Right forelimb (tissue), 1 donor: ENCODE measurements at regions not wholly inside any gene's neighbourhood (a gene's known extent, or its start where the extent isn't known, plus 50 kb on each side); places are given as distances from the start of the nearest gene placed in this dataset.
"Not testable (repeated sequence)": the region's sequence is repeated elsewhere in the genome, so short reads cannot be mapped to it uniquely, and the experiment has no call there.

ENCODE experiments used
- DNase-seq: peaks from one replicate; pipeline ENCODE4 v3.0.0-alpha.2; 2018

DNA sequence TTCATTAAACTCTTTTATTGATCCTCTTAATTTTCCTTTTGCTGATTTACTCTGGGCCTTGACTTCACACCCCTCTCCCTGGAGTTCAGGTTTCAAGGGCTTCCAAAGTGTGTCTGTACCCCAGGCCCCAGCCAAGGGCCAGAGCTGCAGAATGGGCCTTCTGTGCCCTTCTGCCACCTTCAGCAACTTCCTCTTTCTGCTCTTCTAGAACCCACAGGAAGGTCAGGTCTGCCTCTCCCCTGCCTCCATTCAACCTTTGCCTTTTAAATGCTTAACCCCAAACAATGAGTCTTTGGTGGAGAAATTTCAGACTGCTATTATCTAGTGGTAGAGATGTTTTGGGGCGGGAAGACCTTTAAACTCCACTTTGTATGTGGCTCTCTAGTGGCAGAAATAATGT is 63.1 kb downstream of the TSN start:
- DNase-seq: no peak

DNA sequence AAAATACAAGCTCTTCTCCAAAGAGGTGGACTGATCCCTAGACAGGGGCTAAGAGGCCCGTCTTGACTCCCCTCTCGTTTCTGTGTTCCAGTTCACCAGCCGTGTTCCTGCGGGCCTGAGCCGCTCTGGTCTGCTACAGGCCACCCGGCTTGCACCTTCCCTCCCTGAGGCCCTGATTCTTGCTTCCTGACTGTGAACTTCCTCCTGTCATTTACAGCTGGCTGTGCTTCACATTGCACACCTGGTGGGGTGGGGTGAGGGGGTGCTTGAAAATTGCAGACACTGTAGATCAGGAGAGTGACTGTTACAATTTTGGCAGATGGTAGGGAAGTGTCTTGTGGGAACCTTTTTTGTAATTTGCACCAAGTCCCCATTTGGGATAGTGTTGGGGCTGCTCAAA is 64.4 kb downstream of the TSN start:
- DNase-seq: no peak

DNA sequence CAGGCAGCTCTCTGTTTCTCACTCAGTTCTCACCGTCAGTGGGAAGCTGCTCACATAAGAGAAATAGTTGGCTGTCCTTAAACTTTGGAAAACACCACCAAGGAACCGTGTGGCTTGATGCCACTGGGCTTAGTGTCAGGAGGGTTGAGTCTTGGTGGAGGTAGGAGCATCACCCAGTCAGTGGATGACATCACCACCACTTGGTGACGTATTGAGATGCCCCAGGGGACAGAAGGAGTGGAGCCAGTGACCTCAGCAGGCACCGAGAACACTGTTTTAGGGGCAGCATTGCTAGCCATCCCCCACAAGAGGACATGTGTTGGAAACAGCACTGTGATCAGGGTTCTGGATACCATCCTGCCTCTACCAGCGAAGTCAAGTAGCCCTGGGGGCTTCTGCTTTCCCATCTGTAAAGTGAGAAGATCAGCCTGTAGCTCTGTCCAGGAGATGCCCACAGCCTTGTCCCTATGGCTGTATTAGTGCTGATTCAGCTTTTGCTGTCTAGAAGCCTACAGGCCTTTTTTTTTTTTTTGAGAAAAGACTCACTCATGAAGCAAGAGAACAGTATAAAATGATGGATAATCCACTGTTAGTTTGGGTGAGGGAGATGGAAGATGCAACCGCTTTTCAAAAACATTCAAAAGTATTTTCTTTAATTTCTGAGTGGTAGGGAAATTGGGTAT is 66.2 kb downstream of the TSN start:
- DNase-seq: no peak

DNA sequence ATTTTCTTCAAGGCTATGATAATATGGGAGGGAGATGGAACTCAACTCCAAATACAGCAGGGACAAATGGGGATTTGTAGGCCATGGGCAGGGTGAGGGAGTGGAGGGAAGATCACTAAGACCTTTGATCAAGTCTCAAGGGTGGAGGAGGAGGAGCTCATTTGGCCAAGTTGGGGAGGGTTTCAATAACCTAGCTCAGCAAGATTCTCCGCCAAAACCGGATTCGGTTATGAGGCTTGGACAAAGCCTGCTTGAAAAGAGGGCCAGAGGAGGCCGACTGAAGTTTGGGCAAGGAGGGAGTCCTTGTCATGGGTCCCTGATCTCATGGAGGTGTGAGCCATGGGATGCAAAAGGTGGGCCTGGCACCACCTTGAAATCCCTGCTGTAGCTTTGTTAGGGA is 68.8 kb downstream of the TSN start:
- no peak for DNase-seq

DNA sequence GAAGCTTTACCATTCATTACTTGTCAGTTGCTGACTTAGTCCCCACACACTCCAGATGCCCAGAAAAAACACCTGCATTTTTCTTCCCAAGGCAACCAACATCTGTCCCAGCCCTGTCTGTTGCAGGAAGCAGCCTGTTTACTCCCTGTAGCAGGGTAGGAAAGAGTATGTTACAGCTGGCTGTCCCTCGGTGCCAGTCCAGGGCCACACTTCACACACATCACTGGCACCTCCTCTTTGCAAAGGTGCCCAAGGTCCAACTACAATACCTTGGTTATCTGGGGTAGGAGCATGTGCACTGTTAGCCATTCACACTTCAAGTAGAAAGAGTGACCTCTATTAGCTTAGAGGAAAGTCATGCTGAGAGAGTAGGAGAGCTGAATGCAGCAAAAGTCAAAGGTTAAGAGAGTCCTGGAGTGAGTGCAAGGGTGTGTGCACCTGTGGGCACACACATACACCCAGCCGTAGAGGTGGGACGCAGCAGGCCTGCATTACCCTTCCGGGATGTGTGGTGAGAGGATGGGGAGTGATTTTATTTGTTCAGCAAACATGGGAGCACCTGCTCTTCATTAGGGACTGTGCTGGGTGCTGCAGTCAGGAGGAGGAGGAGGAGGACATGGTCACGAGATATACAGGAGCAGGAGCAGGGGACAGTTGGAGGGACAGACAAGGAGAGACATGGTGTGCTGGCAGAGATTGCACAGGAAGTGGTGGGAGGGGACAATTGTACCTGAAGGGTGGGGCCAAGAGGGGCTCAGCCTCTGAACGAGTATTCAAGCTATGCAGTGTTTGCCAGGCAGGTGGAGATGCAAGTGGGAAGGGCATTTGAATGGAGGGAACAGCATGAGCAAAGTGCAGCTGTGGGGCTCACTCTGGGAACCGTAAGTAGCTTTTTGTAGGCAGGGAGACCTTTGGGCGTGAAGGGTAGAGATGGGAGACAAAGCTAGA is 69.8 kb downstream of the TSN start:
- no peak for DNase-seq

DNA sequence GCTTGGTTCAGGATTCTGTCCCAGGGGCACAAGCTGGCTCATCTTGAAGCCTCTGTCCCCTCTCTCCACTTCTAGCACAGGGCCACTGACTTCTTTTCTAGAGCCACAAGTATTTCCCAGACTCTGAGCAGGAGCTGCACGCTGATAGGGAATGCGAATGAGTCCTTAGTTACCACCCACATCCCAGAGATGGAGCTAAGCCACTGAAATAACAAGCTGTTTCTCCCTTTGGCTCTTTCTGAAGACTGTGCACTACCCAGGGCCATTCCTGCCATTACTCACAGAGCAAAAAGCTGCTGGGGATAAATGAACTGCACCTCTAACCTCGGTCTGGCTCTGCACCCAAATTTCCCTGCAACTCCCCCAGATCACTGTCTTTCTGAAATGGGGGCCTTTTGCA is 70.6 kb downstream of the TSN start:
- DNase-seq: no peak

DNA sequence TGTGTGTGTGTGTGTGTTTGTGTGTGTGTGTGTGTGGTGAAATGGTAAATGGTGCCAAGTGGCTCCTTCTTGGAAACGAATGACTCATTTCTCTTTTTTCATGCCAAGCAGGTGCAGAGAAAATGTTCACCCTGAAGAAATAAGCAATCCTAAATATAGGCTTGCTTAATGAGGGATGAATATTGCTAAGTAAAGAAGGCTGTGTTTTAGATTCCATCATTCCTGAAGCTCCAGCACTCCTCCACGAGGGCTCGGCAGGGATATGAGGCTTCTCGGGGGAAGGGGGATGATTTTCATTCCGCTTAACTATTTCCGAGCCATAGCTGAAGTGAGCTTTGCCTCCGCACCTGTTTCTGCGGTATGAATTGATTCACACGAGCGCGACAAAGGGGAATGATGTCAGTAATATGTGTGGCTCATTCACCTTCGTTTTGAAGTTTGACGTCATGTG is 72.9 kb downstream of the TSN start:
- no peak for DNase-seq

DNA sequence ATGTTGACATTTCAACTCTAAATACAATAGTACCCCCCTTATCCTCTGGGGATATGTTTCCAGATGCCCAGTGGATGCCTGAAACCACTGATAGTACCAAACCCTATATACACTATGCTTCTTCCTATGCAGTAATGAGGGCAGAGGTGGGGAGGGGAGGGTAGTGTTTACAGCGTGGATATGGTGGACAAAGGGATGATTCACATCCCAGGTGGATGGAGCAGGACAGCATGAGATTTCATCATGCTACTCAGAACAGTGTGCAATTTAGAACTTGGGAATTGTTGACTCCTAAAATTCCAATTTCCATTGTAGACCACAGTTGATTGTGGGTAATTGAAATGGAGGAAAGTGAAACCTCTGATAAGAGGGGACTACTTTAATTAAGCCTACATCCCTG is 75.4 kb downstream of the TSN start:
- no peak for DNase-seq

DNA sequence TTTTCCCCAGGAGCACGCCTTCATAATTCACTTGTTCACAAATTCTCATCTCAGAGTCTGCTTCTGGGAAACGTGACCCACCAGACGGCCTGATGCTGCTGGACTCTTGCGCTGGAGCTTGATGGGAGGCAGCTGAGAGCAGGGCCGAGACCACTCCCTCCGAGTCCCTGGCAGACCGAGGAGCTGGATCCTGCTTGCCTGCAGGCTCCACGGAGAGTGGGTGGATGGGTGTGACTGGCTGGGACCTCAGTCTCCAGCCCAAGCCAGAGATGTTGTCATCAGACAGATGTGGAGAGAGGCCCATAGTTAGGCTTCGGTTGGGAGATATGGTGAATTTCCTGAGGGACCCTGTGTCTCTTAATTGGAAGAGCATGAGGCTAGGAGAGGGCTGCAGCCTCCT is 76.4 kb downstream of the TSN start:
- DNase-seq: peak; percentile 65

DNA sequence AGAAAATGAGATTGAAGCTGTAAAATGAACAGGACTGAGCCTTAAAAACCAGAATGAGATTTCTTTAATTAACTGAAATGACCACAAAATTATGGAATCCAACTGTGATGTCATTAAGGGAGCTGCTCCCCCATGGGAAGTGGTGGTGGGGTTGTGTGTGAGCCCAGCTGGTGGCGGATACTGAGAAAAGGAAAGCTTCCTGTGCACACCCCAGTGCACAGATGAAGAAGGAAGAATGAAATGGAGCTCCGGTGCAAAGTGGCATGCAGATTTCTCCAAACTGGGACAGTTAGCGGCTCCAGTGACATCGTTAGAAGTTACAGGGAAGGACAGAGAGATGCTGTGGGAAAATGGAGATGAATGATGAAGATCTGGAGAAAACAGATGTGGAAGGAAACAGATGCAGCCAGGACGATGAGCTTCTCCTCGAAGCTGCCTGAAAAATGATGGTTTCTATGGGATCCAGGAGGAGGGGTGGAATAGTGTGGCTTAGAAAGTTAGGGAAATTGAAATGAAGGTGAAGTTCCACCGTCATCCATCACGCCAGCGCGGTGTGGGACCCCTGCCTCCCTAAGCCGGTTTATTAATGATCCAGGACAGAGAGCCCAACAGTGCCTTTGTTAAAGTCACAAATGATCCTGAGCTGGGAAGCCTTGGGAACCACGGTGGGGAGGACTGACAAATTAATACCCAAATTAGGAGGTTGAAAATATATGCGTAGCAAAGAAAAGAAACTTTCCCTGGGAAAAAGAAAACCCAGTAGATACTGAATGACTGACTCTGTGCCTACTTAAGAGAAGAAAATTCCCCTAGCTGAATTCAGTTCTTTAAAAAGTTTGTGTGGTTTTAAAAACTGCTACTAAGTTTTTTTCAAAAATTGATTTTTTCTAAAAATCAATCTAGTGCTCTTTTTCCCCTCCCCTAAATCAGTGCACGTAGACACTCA is 77.2 kb downstream of the TSN start:
- DNase-seq: no peak

DNA sequence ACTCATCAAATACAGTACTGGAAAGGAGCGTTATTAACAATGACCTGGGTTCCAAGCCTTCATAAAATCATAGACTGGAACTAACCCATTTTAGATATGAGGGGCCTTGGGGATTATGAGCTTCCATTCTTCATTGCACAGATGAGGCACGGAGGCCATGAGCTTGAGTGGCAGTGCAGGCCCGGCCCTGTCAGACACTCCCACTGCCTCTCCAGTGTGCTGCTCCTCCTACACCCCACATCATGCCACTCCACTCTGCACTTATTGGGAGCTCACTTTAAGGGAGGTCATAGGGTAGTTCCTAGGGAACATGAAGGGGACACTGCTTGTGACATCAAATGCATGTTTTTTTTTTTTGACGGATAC is 77.9 kb downstream of the TSN start:
- no peak for DNase-seq

DNA sequence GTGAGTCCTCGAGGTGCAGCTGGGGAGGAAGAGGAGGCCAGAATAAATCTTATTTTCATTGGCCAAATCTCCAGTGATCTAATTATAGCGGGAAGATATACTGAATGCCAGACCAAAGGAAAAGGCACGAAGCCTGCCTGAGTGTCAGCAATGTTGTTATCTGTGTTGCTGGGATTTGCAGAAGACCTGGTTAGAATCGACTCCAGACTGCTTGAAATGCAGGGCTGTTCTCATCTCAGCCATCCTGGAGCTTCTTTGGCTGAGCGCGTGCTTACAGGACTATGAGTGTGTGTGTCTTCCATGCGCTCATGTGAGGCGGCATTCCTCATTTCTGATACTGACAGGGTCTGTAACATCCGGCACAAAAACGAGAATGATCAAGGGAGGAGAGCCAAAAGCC is 81.2 kb downstream of the TSN start:
- no peak for DNase-seq

DNA sequence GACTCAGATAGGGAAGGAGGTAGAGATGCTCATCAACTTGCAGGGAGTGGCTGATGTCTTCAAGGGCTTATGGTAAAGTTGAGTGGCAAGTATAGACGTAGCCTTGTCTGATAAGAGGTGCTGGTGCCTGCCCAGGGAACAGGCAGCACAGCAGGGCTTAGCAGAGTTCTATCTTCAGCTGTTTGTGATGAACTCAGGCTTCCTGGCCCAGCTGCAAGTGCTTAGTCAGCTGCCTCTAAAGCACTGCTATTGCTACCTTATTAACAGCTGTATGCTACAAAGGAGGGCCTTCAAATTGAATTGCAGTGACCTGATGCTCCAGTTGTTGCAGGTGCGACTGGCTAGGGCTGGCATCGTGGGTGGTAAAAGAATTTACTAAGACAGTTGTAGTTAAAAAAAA is 82.1 kb downstream of the TSN start:
- no peak for DNase-seq

DNA sequence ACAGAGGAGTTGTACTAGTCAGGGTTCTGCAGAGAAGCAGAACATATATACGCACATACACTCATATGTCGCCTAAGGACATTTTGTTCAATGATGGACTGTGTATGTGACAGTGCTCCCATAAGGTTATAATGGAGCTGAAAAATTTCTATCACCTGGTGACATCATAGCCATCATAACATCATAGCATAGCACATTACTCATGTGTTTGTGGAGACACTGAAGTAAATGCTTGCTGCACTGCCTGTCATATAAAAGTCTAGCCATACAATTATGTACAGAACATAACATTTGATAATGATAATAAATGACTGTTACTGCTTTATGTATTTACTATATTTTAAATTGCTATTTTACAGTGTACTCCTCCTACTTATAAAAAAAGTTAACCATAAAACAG is 83.1 kb downstream of the TSN start:
- DNase-seq: no peak

DNA sequence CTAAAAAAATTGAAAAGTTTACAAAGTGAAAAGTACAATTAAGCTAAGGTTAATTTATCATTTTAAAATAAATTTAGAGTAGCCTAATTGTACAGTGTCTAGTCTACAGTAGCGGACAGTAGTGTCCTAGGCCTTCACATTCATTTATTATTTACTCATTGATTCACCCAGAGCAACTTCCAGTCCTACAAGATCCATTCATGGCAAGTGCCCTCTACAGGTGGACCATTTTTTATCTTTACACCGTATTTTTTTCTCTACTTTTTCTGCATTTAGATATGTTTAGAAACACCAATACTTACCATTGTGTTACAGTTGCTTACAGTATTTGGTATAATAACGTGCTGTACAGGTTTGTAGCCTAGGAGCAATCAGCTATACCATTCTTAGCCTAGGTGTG is 84.1 kb downstream of the TSN start:
- no peak for DNase-seq

DNA sequence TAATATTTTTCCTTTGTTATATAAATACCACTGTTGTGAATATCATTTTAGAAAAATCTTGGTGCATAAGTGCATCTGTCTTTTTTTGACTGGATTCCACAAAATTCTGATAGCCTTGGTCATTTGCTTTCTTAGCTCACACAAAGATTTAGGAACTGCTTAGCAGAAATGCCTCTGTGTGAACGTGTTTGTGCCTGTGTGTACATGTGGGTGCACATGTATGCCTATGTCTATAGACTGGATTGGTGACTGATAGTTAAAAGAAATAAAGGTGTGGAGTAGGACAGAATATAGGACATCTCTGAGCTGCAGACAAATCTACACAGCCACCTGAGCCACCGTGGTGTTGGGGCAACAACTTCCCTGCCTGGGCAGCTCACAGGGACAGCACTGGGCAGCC is 93.8 kb downstream of the TSN start:
- no peak for DNase-seq

DNA sequence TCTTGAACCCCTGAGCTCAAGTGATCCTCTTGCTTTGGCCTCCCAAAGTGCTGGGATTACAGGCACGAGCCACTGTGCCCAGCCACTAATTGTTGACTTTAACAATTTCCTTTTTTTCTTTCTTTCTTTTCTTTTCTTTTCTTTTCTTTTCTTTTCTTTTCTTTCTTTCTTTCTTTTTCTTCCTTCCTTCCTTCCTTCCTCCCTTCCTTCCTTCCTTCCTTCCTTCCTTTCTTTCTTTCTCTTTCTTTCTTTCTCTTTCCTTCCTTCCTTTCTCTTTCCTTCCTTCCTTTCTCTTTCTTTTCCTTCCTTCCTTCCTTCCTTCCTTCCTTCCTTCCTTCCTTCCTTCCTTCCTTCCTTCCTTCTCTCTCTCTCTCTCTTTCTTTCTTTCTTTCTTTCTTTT is 97.7 kb downstream of the TSN start:
- DNase-seq: not testable (repeated sequence)

DNA sequence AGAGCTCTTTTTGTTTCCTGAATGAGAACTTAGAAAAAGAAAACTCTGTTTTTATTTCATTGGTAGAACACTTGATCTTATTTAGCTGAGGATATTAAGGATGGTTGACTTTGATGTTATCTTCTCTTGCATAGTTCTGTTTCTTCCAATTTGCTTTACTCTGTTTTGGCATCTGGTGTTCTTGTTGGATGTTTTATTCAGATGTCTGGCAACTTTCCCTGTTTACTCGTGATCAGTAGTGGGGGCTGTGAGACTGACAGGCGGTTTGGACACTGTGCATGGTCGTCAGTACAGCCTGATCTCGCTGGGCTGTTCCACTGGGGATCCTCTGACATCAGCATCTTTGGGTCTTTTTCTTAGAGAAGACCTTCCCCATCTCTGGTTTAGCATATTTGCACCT is 100.1 kb downstream of the TSN start:
- DNase-seq: no peak

DNA sequence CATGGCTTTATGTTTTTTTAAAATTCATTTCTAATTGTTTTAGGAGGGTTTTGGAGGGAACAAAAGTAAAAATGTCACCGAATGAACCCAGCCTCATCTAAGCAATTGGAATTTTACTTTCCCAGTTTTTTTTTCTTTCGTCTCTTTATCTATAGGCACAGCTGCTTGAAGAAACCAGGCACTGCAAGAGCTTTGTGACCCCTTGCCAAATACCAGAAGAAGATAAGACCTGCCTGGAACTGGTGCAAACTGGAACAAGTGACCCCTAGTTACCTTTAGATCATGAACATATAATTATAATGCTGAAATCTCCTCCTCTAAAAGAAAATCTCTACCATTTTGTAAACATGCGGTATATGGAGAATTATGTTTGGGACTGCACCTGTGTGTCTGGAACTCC is 100.9 kb downstream of the TSN start:
- DNase-seq: no peak

DNA sequence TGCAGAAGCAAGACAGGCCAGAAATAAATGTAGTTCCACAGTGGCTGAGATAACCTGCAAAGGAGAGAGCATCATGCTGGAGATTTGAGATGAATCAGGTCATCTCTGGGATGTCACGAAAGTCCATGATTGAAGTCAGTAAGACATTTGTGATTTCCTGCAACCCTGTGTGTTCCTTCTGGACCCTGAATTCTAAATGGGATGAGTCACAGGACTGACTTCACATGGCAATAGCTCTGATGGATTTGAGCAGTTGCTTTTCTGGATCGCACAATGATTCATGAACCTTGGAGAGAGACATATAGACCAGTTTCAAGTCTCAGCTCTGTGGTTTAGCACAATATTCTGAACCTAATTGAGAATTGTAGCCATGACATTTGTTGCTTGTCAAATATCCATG is 102.9 kb downstream of the TSN start:
- no peak for DNase-seq

DNA sequence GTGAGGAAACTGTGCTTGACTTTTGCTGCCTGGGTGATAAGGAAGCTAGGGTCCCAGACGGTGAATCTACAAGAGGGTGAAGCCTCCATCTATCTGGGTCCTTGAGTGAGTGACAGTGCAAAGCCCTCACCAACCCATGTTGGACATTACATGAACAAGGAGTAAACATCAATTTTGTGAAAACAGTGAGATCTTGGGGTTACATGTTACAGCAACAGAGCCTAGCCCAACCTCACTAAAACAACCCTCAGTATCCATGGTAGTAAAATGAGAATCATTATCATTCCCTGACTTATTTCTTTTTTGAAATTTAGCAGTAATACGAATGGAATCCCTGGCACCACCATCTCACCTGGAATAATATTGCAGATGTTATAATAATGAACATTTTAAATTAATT is 103.4 kb downstream of the TSN start:
- no peak for DNase-seq

DNA sequence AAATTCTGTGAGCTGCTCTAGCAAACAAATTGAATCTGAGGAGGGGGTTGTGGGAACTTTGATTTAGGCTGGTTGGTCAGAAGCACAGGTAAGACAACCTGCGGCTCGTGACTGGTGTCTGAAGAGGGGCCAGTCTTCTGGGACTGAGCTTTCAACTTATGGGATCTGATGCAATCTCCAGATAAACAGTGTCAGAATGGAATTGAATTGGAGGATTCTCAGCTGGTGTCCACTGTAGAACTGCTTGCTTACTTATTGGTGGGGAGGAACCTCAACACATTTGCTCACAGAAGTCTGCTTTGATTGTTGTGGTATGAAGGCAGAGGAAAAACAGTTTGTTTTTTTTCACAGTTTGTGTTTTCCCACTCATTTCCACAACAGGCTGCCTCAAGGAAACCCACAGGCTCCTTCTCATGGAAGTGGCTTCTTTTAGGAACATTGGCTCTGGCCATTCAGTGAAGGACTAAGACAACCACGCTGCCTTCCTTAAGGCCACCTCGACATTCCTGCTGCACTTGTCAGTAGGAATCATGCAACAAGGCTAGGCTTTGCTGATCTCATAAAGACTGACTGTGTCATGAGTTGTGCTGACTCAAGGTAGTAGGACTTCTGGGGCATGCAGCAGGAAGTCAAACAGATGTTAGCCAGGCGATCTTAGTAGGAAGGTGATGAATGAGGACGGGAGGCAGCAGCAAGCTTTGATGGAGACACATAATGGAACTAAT is 104.7 kb downstream of the TSN start:
- no peak for DNase-seq

DNA sequence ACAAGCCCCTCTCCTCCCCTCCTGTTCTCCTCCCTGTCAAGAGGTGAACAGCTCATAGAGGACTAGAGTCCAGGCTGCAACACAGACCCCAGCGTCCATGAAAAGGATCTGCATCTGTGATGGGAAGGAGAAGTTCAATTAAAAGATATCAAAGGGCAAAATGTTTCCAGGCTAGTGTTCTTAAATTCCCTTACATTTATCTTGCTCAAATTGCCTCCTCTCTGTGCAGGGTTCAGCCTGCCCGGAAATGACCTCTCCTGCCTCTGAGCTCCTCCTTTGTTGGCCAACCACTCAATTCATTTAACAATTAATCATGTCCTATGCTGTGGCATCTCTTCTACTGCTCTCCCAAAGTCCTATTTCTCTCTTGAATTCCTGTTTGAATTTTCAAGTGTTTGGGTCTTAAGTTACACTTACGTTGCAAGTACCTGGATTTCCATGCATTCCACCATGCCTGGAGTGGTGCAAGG is 105.3 kb downstream of the TSN start:
- DNase-seq: no peak
